ENCODE measurements at regions not wholly inside any gene's neighbourhood (a gene's known extent, or its start where the extent isn't known, plus 50 kb on each side); places are given as distances from the start of the nearest gene placed in this dataset.

DNA sequence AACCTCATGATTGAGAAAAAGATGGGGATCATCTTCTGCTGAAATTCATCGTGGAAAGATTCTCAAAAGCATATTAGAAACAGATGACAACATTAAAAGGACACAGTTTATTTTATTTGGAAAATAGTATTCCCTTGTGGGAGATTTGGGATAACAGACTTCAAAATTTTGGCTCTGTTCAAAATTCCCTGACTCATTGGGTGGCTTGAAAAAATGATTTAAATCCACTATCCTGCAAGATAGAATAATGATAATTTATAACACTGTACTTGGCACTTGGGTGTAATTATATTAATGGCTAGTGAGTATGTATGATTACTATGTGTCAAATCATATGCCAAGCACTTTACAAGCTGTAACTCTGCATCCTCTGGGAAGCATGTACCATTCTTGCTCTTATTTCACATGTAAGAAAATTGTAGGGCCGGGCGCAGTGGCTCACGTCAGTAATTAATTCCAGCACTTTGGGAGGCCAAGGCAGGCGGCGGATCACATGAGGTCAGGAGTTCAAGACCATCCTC, 128.8 kb downstream of the LMNTD1 start:
- H3K36me3 Mint-ChIP-seq (ENCODE audit: insufficient read depth, unreplicated experiment): no peaks in the 10 kb centered on the region
- no peak overlapping the region for H3K27ac Mint-ChIP-seq (ENCODE audit: low read depth, unreplicated experiment)
- H3K4me3 Mint-ChIP-seq (ENCODE audit: unreplicated experiment): no peak overlapping the region
- TF ChIP-seq, protein P1, sequence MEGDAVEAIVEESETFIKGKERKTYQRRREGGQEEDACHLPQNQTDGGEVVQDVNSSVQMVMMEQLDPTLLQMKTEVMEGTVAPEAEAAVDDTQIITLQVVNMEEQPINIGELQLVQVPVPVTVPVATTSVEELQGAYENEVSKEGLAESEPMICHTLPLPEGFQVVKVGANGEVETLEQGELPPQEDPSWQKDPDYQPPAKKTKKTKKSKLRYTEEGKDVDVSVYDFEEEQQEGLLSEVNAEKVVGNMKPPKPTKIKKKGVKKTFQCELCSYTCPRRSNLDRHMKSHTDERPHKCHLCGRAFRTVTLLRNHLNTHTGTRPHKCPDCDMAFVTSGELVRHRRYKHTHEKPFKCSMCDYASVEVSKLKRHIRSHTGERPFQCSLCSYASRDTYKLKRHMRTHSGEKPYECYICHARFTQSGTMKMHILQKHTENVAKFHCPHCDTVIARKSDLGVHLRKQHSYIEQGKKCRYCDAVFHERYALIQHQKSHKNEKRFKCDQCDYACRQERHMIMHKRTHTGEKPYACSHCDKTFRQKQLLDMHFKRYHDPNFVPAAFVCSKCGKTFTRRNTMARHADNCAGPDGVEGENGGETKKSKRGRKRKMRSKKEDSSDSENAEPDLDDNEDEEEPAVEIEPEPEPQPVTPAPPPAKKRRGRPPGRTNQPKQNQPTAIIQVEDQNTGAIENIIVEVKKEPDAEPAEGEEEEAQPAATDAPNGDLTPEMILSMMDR (IDR thresholded peaks at IDR 0.05; ENCODE audit: unreplicated experiment): no peak
- intact Hi-C loops (cut with micrococcal nuclease): no loop called here
- peaks cover 6% of the 10 kb centered on the region for H3K4me1 Mint-ChIP-seq (ENCODE audit: insufficient read depth, unreplicated experiment)
- no peak for DNase-seq (ENCODE audit: unreplicated experiment)
- ChIA-PET POLR2A (no interaction called here), CTCF (interaction anchor here (1.0 kb wide), 1 partner anchor 12 kb away, joined by 5 read pairs; no protein-coding TSS in a partner anchor)
- no TSS peak for BruUV-seq (replicated peaks)
- H3K27me3 Mint-ChIP-seq (ENCODE audit: insufficient read depth, unreplicated experiment): no peaks in the 10 kb centered on the region
- no peaks in the 10 kb centered on the region for H3K9me3 Mint-ChIP-seq (ENCODE audit: unreplicated experiment)

DNA sequence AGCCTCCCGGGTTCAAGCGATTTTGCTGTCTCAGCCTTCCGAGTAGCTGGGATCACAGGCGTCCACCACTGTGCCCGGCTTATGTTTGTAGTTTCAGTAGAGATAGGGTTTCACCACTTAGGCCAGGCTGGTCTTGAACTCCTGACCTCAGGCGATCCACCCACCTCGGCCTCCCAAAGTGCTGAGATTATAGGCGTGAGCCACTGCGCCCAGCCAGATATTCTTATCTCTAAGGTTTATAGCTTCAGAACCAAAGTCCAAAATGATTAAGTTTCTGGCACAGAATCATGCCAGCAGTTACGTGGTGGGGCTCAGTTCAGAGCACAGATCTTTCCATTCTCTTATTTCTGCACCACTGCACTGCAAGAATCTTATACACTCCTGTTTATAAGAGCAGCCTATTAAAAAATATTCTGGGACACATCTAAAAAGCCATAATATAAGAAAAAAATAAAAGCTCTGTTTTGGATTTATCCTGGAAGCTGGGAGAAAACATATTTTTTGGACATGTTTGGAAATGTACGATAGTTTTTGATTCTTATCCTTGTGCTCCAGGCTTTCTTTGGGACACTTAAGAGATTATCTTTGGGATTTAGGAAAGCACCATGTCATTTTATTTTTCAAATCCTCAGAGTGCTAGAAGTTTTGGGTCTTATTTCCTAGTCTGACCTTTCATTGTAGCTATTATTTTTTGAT, 129.6 kb downstream of the LMNTD1 start:
- H3K4me3 Mint-ChIP-seq (ENCODE audit: unreplicated experiment): no peak overlapping the region
- no TSS peak for BruUV-seq (replicated peaks)
- no peaks in the 10 kb centered on the region for H3K9me3 Mint-ChIP-seq (ENCODE audit: unreplicated experiment)
- no peaks in the 10 kb centered on the region for H3K27me3 Mint-ChIP-seq (ENCODE audit: insufficient read depth, unreplicated experiment)
- intact Hi-C loops (cut with micrococcal nuclease): no loop called here
- TF ChIP-seq, protein P1 (IDR thresholded peaks at IDR 0.05; ENCODE audit: unreplicated experiment): no peak
- ChIA-PET CTCF (interaction anchor here (0.6 to 1.0 kb wide), 2 partner anchors 13 to 383 kb away, joined by 3 to 5 read pairs; no protein-coding TSS in a partner anchor), POLR2A (interaction anchor here (1.1 kb wide), 2 partner anchors 9 to 19 kb away, joined by 3 to 4 read pairs; no protein-coding TSS in a partner anchor)
- H3K27ac Mint-ChIP-seq (ENCODE audit: low read depth, unreplicated experiment): no peak overlapping the region
- no peaks in the 10 kb centered on the region for H3K36me3 Mint-ChIP-seq (ENCODE audit: insufficient read depth, unreplicated experiment)
- DNase-seq (ENCODE audit: unreplicated experiment): no peak
- peaks cover 6% of the 10 kb centered on the region for H3K4me1 Mint-ChIP-seq (ENCODE audit: insufficient read depth, unreplicated experiment)

DNA sequence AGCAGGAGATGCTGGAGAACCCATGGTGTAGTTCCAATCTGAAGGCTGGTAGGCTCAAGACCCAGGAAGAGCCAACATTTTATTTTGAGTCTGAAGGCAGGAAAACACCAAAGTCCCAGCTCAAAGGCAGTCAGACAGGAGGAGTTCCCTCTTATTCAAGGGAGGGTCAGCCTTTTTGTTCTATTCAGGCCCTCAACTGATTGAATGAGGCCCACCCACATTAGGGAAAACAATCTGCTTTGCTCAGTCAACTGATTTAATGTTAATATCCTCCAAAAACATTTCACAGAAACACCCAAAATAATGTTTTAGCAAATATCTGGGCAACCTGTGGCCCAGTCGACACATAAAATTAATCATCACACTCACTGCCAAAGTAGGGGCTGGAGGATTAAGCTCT, 130.8 kb downstream of the LMNTD1 start:
- no TSS peak for BruUV-seq (replicated peaks)
- Mint-ChIP-seq H3K27ac (ENCODE audit: low read depth, unreplicated experiment) (no peak overlapping the region), H3K9me3 (ENCODE audit: unreplicated experiment) (no peaks in the 10 kb centered on the region), H3K27me3 (ENCODE audit: insufficient read depth, unreplicated experiment) (no peaks in the 10 kb centered on the region), H3K4me1 (ENCODE audit: insufficient read depth, unreplicated experiment) (peaks cover 2% of the 10 kb centered on the region), H3K4me3 (ENCODE audit: unreplicated experiment) (no peak overlapping the region), H3K36me3 (ENCODE audit: insufficient read depth, unreplicated experiment) (no peaks in the 10 kb centered on the region)
- ChIA-PET POLR2A (interaction anchor here (1.1 kb wide), 1 partner anchor 18 kb away, joined by 4 read pairs; no protein-coding TSS in a partner anchor), CTCF (interaction anchor here (0.7 kb wide), 1 partner anchor 9 kb away, joined by 4 read pairs; no protein-coding TSS in a partner anchor)
- DNase-seq (ENCODE audit: unreplicated experiment): no peak
- TF ChIP-seq, protein P1 (IDR thresholded peaks at IDR 0.05; ENCODE audit: unreplicated experiment): no peak
- intact Hi-C loops (cut with micrococcal nuclease): no loop called here

DNA sequence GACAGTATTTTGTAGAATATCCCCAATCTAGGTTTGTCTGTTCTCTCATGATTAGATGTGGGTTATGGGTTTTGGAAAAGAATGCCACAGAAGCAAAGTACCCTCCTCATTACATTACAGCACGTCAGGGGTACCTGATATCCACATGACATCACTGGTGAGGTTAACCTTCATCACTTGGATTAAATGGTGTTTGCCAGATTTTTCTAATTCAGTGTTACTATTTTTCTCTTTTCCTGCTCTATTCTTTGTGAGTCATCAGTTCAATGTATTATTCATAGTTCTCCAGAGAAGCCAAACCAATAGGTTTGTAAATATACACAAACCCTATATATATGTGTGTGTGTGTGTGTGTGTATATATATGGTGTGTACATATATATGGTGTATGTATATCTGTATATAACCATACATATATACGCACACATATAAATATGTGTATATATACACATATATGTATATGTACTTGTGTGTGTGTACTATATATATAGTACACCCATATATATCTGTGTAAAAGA, 131.4 kb downstream of the LMNTD1 start:
- no peaks in the 10 kb centered on the region for H3K27me3 Mint-ChIP-seq (ENCODE audit: insufficient read depth, unreplicated experiment)
- ChIA-PET CTCF (no interaction called here), POLR2A (no interaction called here)
- no peaks in the 10 kb centered on the region for H3K9me3 Mint-ChIP-seq (ENCODE audit: unreplicated experiment)
- H3K27ac Mint-ChIP-seq (ENCODE audit: low read depth, unreplicated experiment): no peak overlapping the region
- DNase-seq (ENCODE audit: unreplicated experiment): no peak
- no peaks in the 10 kb centered on the region for H3K36me3 Mint-ChIP-seq (ENCODE audit: insufficient read depth, unreplicated experiment)
- no peaks in the 10 kb centered on the region for H3K4me1 Mint-ChIP-seq (ENCODE audit: insufficient read depth, unreplicated experiment)
- BruUV-seq (replicated peaks): no TSS peak
- TF ChIP-seq, protein P1 (IDR thresholded peaks at IDR 0.05; ENCODE audit: unreplicated experiment): no peak
- no peak overlapping the region for H3K4me3 Mint-ChIP-seq (ENCODE audit: unreplicated experiment)
- intact Hi-C loops (cut with micrococcal nuclease): no loop called here

Data from MCF 10A (cell line).